Vagina (tissue), 2 donors: ENCODE measurements at regions not wholly inside any gene's neighbourhood (a gene's known extent, or its start where the extent isn't known, plus 50 kb on each side); places are given as distances from the start of the nearest gene placed in this dataset.
"Not testable (repeated sequence)": the region's sequence is repeated elsewhere in the genome, so short reads cannot be mapped to it uniquely, and the experiment has no call there.

Source experiments
- DNase-seq, 2 donors: peaks; one replicate each; pipeline ENCODE4 v3.0.0-alpha.2; 2017; ENCODE audit errors: extremely low spot score in 2 of 2
- H3K27ac ChIP-seq: fragments of 200-600 bp; sonication (generic); one replicate; pipeline ENCODE4 v1.5.1; 2019
- H3K27me3 ChIP-seq: fragments of 200-600 bp; sonication (generic); one replicate; pipeline ENCODE4 v1.5.1; 2019
- H3K36me3 ChIP-seq, 2 donors: fragments of 200-600 bp; sonication (generic); one replicate each; pipeline ENCODE4 v1.5.1; 2017 to 2019
- H3K4me1 ChIP-seq: fragments of 200-600 bp; sonication (generic); one replicate; pipeline ENCODE4 v1.5.1; 2019
- H3K4me3 ChIP-seq, 2 donors: fragments of 200-600 bp; sonication (generic); 1 replicate in 1 of 2; 2 replicates in 1 of 2; pipeline ENCODE4 v1.5.1; 2016 to 2019
- H3K9me3 ChIP-seq: fragments of 200-600 bp; sonication (generic); one replicate; pipeline ENCODE4 v1.5.1; 2019
- CTCF ChIP-seq, 3 experiments: fragments of 450-650 bp in 2 of 3; fragments of 200-600 bp in 1 of 3; sonication (generic) in 1 of 3; IDR thresholded peaks; one replicate each; pipeline ENCODE4 v1.5.1; 2017 to 2019; ENCODE audit warnings: antibody characterized with exemption in 3 of 3, mild to moderate bottlenecking in 2 of 3, moderate library complexity in 2 of 3
- POLR2A ChIP-seq, 2 donors: fragments of 450-650 bp; IDR thresholded peaks; one replicate each; pipeline ENCODE4 v1.6.1; 2017; ENCODE audit warnings: antibody characterized with exemption in 2 of 2, mild to moderate bottlenecking in 2 of 2, moderate library complexity in 2 of 2
- POLR2AphosphoS5 ChIP-seq, 2 donors: sonication (generic); formaldehyde crosslinking; IDR thresholded peaks; one replicate each; pipeline ENCODE4 v1.9.0; 2017; ENCODE audit warnings: antibody characterized with exemption in 2 of 2, mild to moderate bottlenecking in 2 of 2, low read depth in 1 of 2; ENCODE audit not compliant: insufficient read depth in 1 of 2
- intact Hi-C: fragments of 100-400 bp; cut with DNase I; formaldehyde crosslinking; loops from one replicate; pipeline ENCODE4 v1.15.1; 2023

- H3K27me3 ChIP-seq = no peaks in the 10 kb centered on the region
- intact Hi-C loops = no loop called here
- H3K36me3 ChIP-seq = no peaks in the 10 kb centered on the region
- no peak for TF ChIP-seq POLR2AphosphoS5 (IDR thresholded peaks at IDR 0.05; ENCODE audit: insufficient read depth in 1 of 2, low read depth in 1 of 2)
- no peak for TF ChIP-seq POLR2A (IDR thresholded peaks at IDR 0.05)
- TF ChIP-seq CTCF (IDR thresholded peaks at IDR 0.05) = no peak
- H3K9me3 ChIP-seq = no peaks in the 10 kb centered on the region
- H3K4me3 ChIP-seq = no peak overlapping the region
- no peak for DNase-seq
- H3K27ac ChIP-seq = no peak overlapping the region
- no peaks in the 10 kb centered on the region for H3K4me1 ChIP-seq
These were observed 345.9 kb downstream of the SLC7A11 start for GRCh38 chr4:137896221-137896737.

GRCh38 chr4:137895515-137895914, 346.6 kb downstream of the SLC7A11 start:
- H3K27me3 ChIP-seq, H3K9me3 ChIP-seq, H3K36me3 ChIP-seq, intact Hi-C loops, H3K4me3 ChIP-seq, H3K27ac ChIP-seq, H3K4me1 ChIP-seq, DNase-seq: not testable (repeated sequence)

GRCh38 chr4:137892134-137892533, 350.0 kb downstream of the SLC7A11 start:
- Histone ChIP-seq H3K4me1 (no peaks in the 10 kb centered on the region), H3K27ac (no peak overlapping the region), H3K4me3 (no peak overlapping the region), H3K36me3 (no peaks in the 10 kb centered on the region), H3K9me3 (no peaks in the 10 kb centered on the region), H3K27me3 (no peaks in the 10 kb centered on the region)
- no peak for DNase-seq
- TF ChIP-seq CTCF (IDR thresholded peaks at IDR 0.05) = no peak
- TF ChIP-seq POLR2AphosphoS5 (IDR thresholded peaks at IDR 0.05; ENCODE audit: insufficient read depth in 1 of 2, low read depth in 1 of 2) = no peak
- TF ChIP-seq POLR2A (IDR thresholded peaks at IDR 0.05) = no peak
- intact Hi-C loops = no loop called here

GRCh38 chr4:137890812-137891211, 351.3 kb downstream of the SLC7A11 start:
- Histone ChIP-seq H3K27ac (no peak overlapping the region), H3K9me3 (no peaks in the 10 kb centered on the region), H3K4me3 (no peak overlapping the region), H3K27me3 (no peaks in the 10 kb centered on the region), H3K36me3 (no peaks in the 10 kb centered on the region), H3K4me1 (no peaks in the 10 kb centered on the region)
- DNase-seq = no peak
- intact Hi-C loops = no loop called here
- TF ChIP-seq CTCF (IDR thresholded peaks at IDR 0.05) (no peak), POLR2A (IDR thresholded peaks at IDR 0.05) (no peak), POLR2AphosphoS5 (IDR thresholded peaks at IDR 0.05; ENCODE audit: insufficient read depth in 1 of 2, low read depth in 1 of 2) (no peak)

GRCh38 chr4:137881641-137882040, 349.3 kb upstream of the PCDH18 start:
- H3K27me3 ChIP-seq = no peaks in the 10 kb centered on the region
- DNase-seq = no peak
- intact Hi-C loops = no loop called here
- TF ChIP-seq CTCF (IDR thresholded peaks at IDR 0.05) (no peak), POLR2AphosphoS5 (IDR thresholded peaks at IDR 0.05; ENCODE audit: insufficient read depth in 1 of 2, low read depth in 1 of 2) (no peak), POLR2A (IDR thresholded peaks at IDR 0.05) (no peak)
- H3K27ac ChIP-seq = no peak overlapping the region
- no peaks in the 10 kb centered on the region for H3K9me3 ChIP-seq
- H3K36me3 ChIP-seq = no peaks in the 10 kb centered on the region
- no peaks in the 10 kb centered on the region for H3K4me1 ChIP-seq
- no peak overlapping the region for H3K4me3 ChIP-seq

- H3K36me3 ChIP-seq, DNase-seq, H3K27ac ChIP-seq, H3K27me3 ChIP-seq, H3K9me3 ChIP-seq, intact Hi-C loops, H3K4me3 ChIP-seq, H3K4me1 ChIP-seq: not testable (repeated sequence)
These were observed 335.8 kb upstream of the PCDH18 start for GRCh38 chr4:137868067-137868466.
